ENCODE measurements at regions not wholly inside any gene's neighbourhood (a gene's known extent, or its start where the extent isn't known, plus 50 kb on each side); places are given as distances from the start of the nearest gene placed in this dataset.

DNA sequence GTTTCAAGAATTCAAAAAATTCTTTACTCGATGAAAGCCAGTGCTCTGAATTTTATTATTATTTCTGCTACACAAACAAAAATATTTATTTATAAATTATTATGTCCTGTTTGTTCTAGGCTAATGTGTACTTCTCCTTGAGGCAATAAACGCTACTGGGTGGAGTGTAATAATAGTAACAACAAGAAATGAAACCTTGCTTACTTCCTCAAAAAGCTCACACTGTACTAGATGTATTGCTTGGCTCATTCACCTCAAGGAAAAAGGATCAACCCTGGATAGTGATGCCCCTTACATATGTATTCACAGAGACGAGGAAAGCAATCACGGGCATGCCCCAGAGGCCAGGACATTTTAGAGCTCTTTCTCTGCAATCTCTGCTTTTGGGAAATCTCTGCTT lies 685.6 kb upstream of the NXPH2 start:
- no peak for DNase-seq (ENCODE audit: low read depth)
- H3K4me3 ChIP-seq (ENCODE audit: low read depth, low read length) = no peak overlapping the region
- TF ChIP-seq, protein P1, sequence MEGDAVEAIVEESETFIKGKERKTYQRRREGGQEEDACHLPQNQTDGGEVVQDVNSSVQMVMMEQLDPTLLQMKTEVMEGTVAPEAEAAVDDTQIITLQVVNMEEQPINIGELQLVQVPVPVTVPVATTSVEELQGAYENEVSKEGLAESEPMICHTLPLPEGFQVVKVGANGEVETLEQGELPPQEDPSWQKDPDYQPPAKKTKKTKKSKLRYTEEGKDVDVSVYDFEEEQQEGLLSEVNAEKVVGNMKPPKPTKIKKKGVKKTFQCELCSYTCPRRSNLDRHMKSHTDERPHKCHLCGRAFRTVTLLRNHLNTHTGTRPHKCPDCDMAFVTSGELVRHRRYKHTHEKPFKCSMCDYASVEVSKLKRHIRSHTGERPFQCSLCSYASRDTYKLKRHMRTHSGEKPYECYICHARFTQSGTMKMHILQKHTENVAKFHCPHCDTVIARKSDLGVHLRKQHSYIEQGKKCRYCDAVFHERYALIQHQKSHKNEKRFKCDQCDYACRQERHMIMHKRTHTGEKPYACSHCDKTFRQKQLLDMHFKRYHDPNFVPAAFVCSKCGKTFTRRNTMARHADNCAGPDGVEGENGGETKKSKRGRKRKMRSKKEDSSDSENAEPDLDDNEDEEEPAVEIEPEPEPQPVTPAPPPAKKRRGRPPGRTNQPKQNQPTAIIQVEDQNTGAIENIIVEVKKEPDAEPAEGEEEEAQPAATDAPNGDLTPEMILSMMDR (IDR thresholded peaks at IDR 0.05; ENCODE audit: insufficient read depth, low read depth, low read length, missing control alignments) = no peak

GRCh38 chr2:139457873-139458272 lies 677.7 kb upstream of the NXPH2 start:
- H3K4me3 ChIP-seq (ENCODE audit: low read depth, low read length) = no peak overlapping the region
- no peak for DNase-seq (ENCODE audit: low read depth)
- TF ChIP-seq, protein P1 (IDR thresholded peaks at IDR 0.05; ENCODE audit: insufficient read depth, low read depth, low read length, missing control alignments) = no peak

GRCh38 chr2:139454251-139454650 lies 674.1 kb upstream of the NXPH2 start:
- TF ChIP-seq, protein P1 (IDR thresholded peaks at IDR 0.05; ENCODE audit: insufficient read depth, low read depth, low read length, missing control alignments) = no peak
- DNase-seq (ENCODE audit: low read depth) = no peak
- no peak overlapping the region for H3K4me3 ChIP-seq (ENCODE audit: low read depth, low read length)

DNA sequence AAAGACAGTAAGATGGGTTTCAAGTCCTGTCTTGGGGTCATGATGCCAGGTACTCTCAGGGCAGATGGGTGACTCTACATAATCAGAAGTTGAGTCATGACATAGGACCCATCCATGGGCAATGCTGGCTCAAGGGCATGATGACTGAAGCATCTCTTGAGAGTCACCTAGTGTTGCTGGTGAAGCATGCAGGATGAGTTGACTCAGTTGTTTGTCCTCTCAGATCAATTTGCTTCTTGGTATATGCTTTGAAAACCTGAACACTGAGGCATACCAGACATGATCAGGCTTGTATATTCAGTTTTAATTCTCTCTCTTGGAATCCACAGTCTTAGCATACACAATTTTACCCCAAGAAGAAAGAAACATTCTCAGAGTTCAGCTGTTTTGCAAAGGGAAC lies 658.9 kb upstream of the NXPH2 start:
- H3K4me3 ChIP-seq (ENCODE audit: low read depth, low read length) = no peak overlapping the region
- TF ChIP-seq, protein P1 (IDR thresholded peaks at IDR 0.05; ENCODE audit: insufficient read depth, low read depth, low read length, missing control alignments) = no peak
- DNase-seq (ENCODE audit: low read depth) = no peak

GRCh38 chr2:139438478-139438877 lies 658.3 kb upstream of the NXPH2 start:
- DNase-seq (ENCODE audit: low read depth) = no peak
- TF ChIP-seq, protein P1 (IDR thresholded peaks at IDR 0.05; ENCODE audit: insufficient read depth, low read depth, low read length, missing control alignments) = no peak
- H3K4me3 ChIP-seq (ENCODE audit: low read depth, low read length) = no peak overlapping the region

GRCh38 chr2:139427164-139427563 lies 647.0 kb upstream of the NXPH2 start:
- TF ChIP-seq, protein P1 (IDR thresholded peaks at IDR 0.05; ENCODE audit: insufficient read depth, low read depth, low read length, missing control alignments) = no peak
- no peak for DNase-seq (ENCODE audit: low read depth)
- no peak overlapping the region for H3K4me3 ChIP-seq (ENCODE audit: low read depth, low read length)

DNA sequence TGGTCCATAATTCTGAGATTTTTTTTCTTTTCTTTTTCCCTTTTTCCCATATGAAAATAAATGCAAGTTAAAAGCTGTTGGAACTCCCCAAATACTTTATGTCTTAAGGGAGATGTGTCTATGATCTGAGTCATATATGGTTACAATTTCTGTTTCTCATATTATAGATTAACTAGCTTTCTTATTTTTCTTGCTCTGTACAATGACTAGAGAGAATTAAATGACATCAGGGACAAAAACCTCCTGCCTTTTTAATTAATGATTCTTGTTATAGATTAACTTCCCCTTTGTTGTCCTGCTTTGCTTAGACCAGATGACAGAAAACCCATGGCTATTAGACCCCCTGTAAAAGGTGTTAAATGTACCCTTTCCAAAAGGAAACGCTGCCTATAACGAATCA lies 643.9 kb upstream of the NXPH2 start:
- H3K4me3 ChIP-seq (ENCODE audit: low read depth, low read length) = no peak overlapping the region
- no peak for DNase-seq (ENCODE audit: low read depth)
- TF ChIP-seq, protein P1 (IDR thresholded peaks at IDR 0.05; ENCODE audit: insufficient read depth, low read depth, low read length, missing control alignments) = no peak

Data from GM12865 (cell line).